UCSD-AML1 (cell line): ENCODE measurements at regions not wholly inside any gene's neighbourhood (a gene's known extent, or its start where the extent isn't known, plus 50 kb on each side); places are given as distances from the start of the nearest gene placed in this dataset.
"Not testable (repeated sequence)": the region's sequence is repeated elsewhere in the genome, so short reads cannot be mapped to it uniquely, and the experiment has no call there.

Experiments
- DNase-seq: peaks from one replicate; lab custom pipeline; 2025; ENCODE audit not compliant: unreplicated experiment; lab: John Stamatoyannopoulos, UW

GRCh38 chr2:225793736-225794550 is 394.4 kb downstream of the NYAP2 start:
- DNase-seq: no peak

DNA sequence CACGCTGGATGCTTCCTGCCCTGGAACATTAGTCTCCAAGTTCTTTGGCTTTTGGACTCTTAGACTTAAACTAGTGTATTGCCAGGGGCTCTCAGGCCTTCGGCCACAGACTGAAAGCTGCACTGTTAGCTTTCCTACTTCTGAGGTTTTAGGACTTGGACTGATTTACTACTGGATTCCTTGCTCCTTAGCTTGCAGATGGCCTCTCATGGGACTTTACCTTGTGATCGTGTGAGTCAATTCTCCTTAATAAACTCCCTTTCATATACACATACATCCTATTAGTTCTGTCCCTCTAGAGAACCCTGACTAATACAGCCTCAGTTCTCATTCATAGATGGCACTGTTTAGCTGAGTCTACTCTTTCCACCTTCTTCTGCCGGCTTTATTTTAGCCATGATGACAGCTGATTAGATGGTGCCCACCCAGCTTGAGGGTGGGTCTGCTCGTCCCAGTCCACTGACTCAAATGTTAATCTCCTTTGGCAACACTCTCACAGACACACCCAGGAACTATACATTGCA is 389.1 kb downstream of the NYAP2 start:
- DNase-seq: no peak

- DNase-seq: no peak
Observed at GRCh38 chr2:225787497-225787896, 388.0 kb downstream of the NYAP2 start.

DNA sequence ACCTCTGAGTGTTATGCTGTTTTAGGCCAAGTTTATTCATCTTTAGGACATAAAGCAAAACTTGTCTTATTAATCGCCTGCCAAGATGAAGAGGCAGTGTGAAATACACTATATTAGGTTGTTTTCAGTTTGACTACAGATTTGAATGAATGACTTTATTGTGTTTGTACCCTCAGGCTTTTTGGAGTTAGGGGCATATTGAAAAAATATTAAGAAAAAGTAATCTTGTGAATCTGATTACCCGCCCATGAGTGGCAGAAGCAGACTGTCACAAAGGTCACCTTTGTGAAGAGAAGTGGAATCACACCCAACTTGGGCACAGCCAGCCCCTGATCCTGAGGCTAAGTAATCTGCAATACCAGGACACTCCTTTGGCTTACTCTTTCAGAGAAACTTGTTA is 382.5 kb downstream of the NYAP2 start:
- DNase-seq: no peak

GRCh38 chr2:225781145-225781544 is 381.6 kb downstream of the NYAP2 start:
- DNase-seq: no peak

GRCh38 chr2:225779829-225780228 is 380.3 kb downstream of the NYAP2 start:
- no peak for DNase-seq

DNA sequence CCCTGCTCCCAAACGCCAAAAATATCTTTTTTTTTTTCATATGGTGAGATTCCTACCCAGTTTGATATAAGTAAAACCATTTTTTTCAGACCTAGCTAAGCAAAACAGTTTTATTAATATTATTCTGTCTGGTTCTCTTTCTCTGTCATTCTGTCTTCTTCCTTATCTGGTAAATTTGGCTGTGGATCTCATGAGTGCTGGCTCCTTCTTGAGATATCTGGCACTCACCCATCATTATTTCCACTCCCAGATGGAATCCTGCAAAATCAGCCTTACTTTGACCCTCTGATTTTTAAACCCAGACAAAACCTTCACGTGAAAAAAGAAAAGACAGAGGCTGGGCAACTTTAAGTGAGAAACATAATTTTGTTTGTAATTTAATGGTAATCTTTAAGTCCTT is 373.6 kb downstream of the NYAP2 start:
- no peak for DNase-seq

GRCh38 chr2:225771701-225772100 is 372.2 kb downstream of the NYAP2 start:
- no peak for DNase-seq

- DNase-seq: no peak
Observed at GRCh38 chr2:225768741-225769140, 369.2 kb downstream of the NYAP2 start.

GRCh38 chr2:225766431-225766830 is 366.9 kb downstream of the NYAP2 start:
- no peak for DNase-seq

- DNase-seq: no peak
Observed at GRCh38 chr2:225765820-225766219, 366.3 kb downstream of the NYAP2 start.

- DNase-seq: no peak
Observed at GRCh38 chr2:225764346-225764745, 364.8 kb downstream of the NYAP2 start.

GRCh38 chr2:225763711-225764110 is 364.2 kb downstream of the NYAP2 start:
- DNase-seq: no peak

GRCh38 chr2:225761396-225761795 is 361.9 kb downstream of the NYAP2 start:
- DNase-seq: no peak

DNA sequence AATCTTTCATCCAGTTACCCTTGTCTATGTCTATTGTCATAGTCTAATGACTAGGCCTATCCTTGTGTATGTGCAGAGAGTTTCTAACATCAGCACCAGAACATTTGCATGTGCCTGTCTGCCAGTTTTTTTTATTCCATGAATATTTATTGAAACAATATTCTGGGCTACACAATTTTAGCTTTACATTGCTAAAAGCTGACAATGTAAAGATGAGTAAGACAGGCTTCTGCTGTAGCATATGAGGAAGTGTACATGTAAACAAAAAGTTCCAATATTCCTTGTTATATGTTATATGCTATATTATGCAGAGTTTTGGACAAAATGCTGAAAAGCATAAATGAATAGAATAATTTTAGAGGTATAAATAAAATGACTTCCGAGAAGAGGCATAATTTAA is 357.7 kb downstream of the NYAP2 start:
- DNase-seq: no peak

- DNase-seq: no peak
Observed at GRCh38 chr2:225756198-225756597, 356.7 kb downstream of the NYAP2 start.

DNA sequence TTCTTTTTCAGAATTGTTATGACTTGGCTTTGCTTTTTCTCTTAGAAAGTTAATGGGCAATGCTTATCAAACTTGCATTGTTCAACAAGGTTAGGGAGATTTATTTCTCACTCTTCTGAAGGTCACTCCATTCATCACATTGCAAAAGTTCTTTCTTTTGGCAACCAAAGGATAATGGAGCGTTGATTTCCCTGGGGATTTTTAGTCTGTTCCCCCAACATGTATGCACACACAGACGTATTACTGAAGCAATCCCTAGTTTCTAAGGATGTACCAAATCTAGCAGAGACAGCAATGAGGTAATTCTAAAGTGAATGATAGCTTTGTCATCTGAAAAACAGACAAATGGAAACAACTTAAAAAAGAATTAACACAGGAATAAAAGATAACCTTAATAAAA is 349.1 kb downstream of the NYAP2 start:
- no peak for DNase-seq

DNA sequence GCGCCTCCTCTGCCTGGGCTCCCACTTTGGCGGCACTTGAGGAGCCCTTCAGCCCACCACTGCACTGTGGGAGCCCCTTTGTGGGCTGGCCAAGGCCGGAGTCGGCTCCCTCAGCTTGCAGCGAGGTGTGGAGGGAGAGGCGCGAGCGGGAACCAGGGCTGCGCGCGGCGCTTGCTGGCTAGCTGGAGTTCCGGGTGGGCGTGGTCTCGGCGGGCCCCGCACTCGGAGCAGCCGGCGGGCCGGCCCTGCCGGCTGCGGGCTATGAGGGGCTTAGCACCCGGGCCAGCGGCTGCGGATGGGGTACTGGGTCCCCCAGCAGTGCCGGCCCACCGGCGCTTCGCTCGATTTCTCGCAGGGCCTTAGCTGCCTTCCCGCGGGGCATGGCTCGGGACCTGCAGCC is 344.5 kb downstream of the NYAP2 start:
- DNase-seq: not testable (repeated sequence)

GRCh38 chr2:225742487-225742886 is 343.0 kb downstream of the NYAP2 start:
- DNase-seq: no peak

DNA sequence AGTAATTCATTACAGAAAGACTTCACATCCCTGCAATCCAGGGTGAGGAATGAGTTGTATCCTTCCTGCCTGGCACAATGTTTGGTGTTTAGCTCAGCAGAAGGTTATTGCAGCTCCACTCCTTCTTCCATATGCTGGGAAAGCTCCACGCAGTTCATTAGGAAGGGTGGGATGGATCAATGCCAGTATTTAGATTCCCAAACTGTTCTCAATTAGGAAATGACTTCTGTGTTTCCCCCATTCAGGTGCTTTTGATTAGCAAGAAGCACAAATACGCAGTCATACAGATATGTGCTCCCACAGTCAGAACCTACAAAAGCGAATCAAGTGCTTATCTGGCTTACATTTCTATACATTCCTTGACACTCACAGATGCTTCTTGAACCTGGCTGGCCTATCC is 340.6 kb downstream of the NYAP2 start:
- no peak for DNase-seq

GRCh38 chr2:225739328-225739727 is 339.8 kb downstream of the NYAP2 start:
- DNase-seq: no peak

- DNase-seq: no peak
Observed at GRCh38 chr2:225738735-225739134, 339.2 kb downstream of the NYAP2 start.

DNA sequence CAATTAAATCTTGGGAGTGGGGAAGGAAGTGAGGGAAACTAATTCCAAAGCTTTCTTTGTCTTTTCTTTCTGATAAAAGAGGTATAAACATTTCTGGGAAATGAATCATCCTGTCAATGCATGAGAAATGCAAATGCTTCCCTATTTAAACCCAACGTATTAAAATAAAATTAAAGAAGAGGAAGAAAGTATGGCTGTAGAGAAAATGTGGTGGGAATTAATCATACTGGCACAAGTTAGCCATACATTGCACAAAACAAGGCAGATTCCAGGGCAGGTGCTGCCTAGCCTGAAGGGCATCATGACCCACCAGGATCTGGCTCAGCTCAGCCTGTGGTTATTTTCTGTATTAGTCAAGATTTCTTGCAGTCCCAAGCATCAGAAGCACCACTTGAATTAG is 338.0 kb downstream of the NYAP2 start:
- DNase-seq: no peak
